Right lobe of liver (tissue), 6 donors: ENCODE measurements at regions not wholly inside any gene's neighbourhood (a gene's known extent, or its start where the extent isn't known, plus 50 kb on each side); places are given as distances from the start of the nearest gene placed in this dataset.
A peak's percentile ranks its signal among the peaks of the same experiment; 100 is the strongest.
"Not testable (repeated sequence)": the region's sequence is repeated elsewhere in the genome, so short reads cannot be mapped to it uniquely, and the experiment has no call there.

Experiments
- ATAC-seq, 4 donors: fragments of 200-7000 bp; cut with Tn5 transposase; one replicate each; pipeline ENCODE4 v1.9.1; 2020; ENCODE audit warnings: mild to moderate bottlenecking in 4 of 4, moderate library complexity in 4 of 4
- DNase-seq, 3 donors: peaks; one replicate each; pipeline ENCODE4 v3.0.0-alpha.2; 2020
- H3K27ac ChIP-seq, 3 donors: fragments of 200-600 bp; one replicate each; pipeline ENCODE4 v1.8.0; 2022
- H3K27me3 ChIP-seq, 2 donors: fragments of 200-600 bp; one replicate each; pipeline ENCODE4 v1.8.0; 2022
- H3K36me3 ChIP-seq, 4 donors: fragments of 200-600 bp; sonication (generic) in 1 of 4; one replicate each; pipeline versions ENCODE4 v1.5.1 to v1.8.0; 2017 to 2022; ENCODE audit warnings: control low read depth in 1 of 4
- H3K4me1 ChIP-seq, 4 donors: fragments of 200-600 bp; sonication (generic) in 1 of 4; one replicate each; pipeline versions ENCODE4 v1.5.1 to v1.8.0; 2017 to 2022; ENCODE audit warnings: control low read depth in 1 of 4
- H3K4me3 ChIP-seq, 3 donors: fragments of 200-600 bp; one replicate each; pipeline ENCODE4 v1.8.0; 2022
- H3K9me3 ChIP-seq, 4 donors: fragments of 200-600 bp; sonication (generic) in 1 of 4; one replicate each; pipeline versions ENCODE4 v1.5.1 to v1.8.0; 2017 to 2022; ENCODE audit warnings: control low read depth in 1 of 4
- CTCF ChIP-seq, 4 donors: fragments of 200-600 bp in 3 of 4; fragments of 450-650 bp in 1 of 4; IDR thresholded peaks; one replicate each; pipeline versions ENCODE4 v1.5.1 to v1.8.0; 2016 to 2022; ENCODE audit warnings: antibody characterized with exemption in 4 of 4, mild to moderate bottlenecking in 2 of 4
- POLR2A ChIP-seq: fragments of 450-650 bp; IDR thresholded peaks from one replicate; pipeline ENCODE4 v1.6.1; 2017; ENCODE audit warnings: antibody characterized with exemption, mild to moderate bottlenecking
- WGBS: methylation state at CpG from one replicate; pipeline ENCODE4 v1.1.6; 2018; ENCODE audit warnings: low coverage, low lambda C conversion rate; ENCODE audit not compliant: insufficient coverage; ENCODE audit errors: missing lambda C conversion rate; 5-methylcytosine and 5-hydroxymethylcytosine counted together
- intact Hi-C, 2 donors: fragments of 100-400 bp; cut with DNase I; formaldehyde crosslinking; loops; one replicate each; pipeline versions ENCODE4 v1.11.2 to v1.14.1; 2022
- donor health status: DM: no; HTN: yes; CAD: no.
- donor health status: DM: no; HTN: no; CAD: no.
- donor health status: DM: no; HTN: no; CAD: no.
- donor health status: DM: no; HTN: yes; CAD: no.
- donor health status: DM: no; HTN: yes; CAD: no.

- H3K4me1 ChIP-seq, result no peaks in the 10 kb centered on the region
- no peaks in the 10 kb centered on the region for H3K9me3 ChIP-seq
- intact Hi-C loops, result no loop called here
- no peak for TF ChIP-seq CTCF (IDR thresholded peaks at IDR 0.05)
- no peak for TF ChIP-seq POLR2A
- no peaks in the 10 kb centered on the region for H3K36me3 ChIP-seq
- H3K4me3 ChIP-seq, result no peak overlapping the region
- no peaks in the 10 kb centered on the region for H3K27me3 ChIP-seq
- 33% methylated on average over 2 of the region's 2 CpGs for WGBS
- H3K27ac ChIP-seq, result no peak overlapping the region
- no peak for DNase-seq
- no peak for ATAC-seq
These were observed 2102.1 kb upstream of the RAG2 start for GRCh38 chr11:38700111-38700510.

GRCh38 chr11:38693306-38693705, 2095.3 kb upstream of the RAG2 start:
- H3K27me3 ChIP-seq, result no peaks in the 10 kb centered on the region
- ATAC-seq (no peak), DNase-seq (peak in 1 of 3 donors; percentile 39)
- WGBS, result no CpG with 5 or more reads among the region's 1 CpG
- H3K4me1 ChIP-seq, result no peaks in the 10 kb centered on the region
- H3K36me3 ChIP-seq, result no peaks in the 10 kb centered on the region
- H3K27ac ChIP-seq, result no peak overlapping the region
- TF ChIP-seq POLR2A, result no peak
- TF ChIP-seq CTCF (IDR thresholded peaks at IDR 0.05), result no peak
- H3K9me3 ChIP-seq, result no peaks in the 10 kb centered on the region
- no peak overlapping the region for H3K4me3 ChIP-seq
- intact Hi-C loops, result no loop called here

- H3K36me3 ChIP-seq, H3K27me3 ChIP-seq, H3K27ac ChIP-seq, H3K4me1 ChIP-seq, ATAC-seq, H3K4me3 ChIP-seq, DNase-seq, H3K9me3 ChIP-seq, intact Hi-C loops: not testable (repeated sequence)
- WGBS, result 45% methylated on average over 2 of the region's 2 CpGs
These were observed 2092.2 kb upstream of the RAG2 start for GRCh38 chr11:38690211-38690610.

GRCh38 chr11:38687008-38687407, 2089.0 kb upstream of the RAG2 start:
- no peak for ATAC-seq

GRCh38 chr11:38683484-38683883, 2085.4 kb upstream of the RAG2 start:
- no peaks in the 10 kb centered on the region for H3K9me3 ChIP-seq
- intact Hi-C loops, result no loop called here
- no peaks in the 10 kb centered on the region for H3K27me3 ChIP-seq
- TF ChIP-seq CTCF (IDR thresholded peaks at IDR 0.05), result no peak
- no peak for TF ChIP-seq POLR2A
- no peaks in the 10 kb centered on the region for H3K4me1 ChIP-seq
- DNase-seq (no peak), ATAC-seq (no peak)
- no peaks in the 10 kb centered on the region for H3K36me3 ChIP-seq
- H3K27ac ChIP-seq, result no peak overlapping the region
- no peak overlapping the region for H3K4me3 ChIP-seq
- WGBS, result 83% methylated on average over 2 of the region's 2 CpGs

More at GRCh38 chr11:38687008-38687407, 2089.0 kb upstream of the RAG2 start:
- intact Hi-C loops, result no loop called here
- no peak overlapping the region for H3K27ac ChIP-seq
- H3K27me3 ChIP-seq, result no peaks in the 10 kb centered on the region
- DNase-seq, result no peak
- H3K4me1 ChIP-seq, result no peaks in the 10 kb centered on the region
- 37% methylated on average over 3 of the region's 3 CpGs for WGBS
- H3K36me3 ChIP-seq, result no peaks in the 10 kb centered on the region
- TF ChIP-seq CTCF (IDR thresholded peaks at IDR 0.05) (no peak), POLR2A (no peak)
- no peak overlapping the region for H3K4me3 ChIP-seq
- no peaks in the 10 kb centered on the region for H3K9me3 ChIP-seq
